Left renal pelvis (tissue), 4 donors: ENCODE measurements at regions not wholly inside any gene's neighbourhood (a gene's known extent, or its start where the extent isn't known, plus 50 kb on each side); places are given as distances from the start of the nearest gene placed in this dataset.

Experiments used
- DNase-seq, 4 donors: peaks; one replicate each; pipeline ENCODE4 v3.0.0-alpha.2; 2013; ENCODE audit warnings: low read depth in 4 of 4, low spot score in 3 of 4

DNA sequence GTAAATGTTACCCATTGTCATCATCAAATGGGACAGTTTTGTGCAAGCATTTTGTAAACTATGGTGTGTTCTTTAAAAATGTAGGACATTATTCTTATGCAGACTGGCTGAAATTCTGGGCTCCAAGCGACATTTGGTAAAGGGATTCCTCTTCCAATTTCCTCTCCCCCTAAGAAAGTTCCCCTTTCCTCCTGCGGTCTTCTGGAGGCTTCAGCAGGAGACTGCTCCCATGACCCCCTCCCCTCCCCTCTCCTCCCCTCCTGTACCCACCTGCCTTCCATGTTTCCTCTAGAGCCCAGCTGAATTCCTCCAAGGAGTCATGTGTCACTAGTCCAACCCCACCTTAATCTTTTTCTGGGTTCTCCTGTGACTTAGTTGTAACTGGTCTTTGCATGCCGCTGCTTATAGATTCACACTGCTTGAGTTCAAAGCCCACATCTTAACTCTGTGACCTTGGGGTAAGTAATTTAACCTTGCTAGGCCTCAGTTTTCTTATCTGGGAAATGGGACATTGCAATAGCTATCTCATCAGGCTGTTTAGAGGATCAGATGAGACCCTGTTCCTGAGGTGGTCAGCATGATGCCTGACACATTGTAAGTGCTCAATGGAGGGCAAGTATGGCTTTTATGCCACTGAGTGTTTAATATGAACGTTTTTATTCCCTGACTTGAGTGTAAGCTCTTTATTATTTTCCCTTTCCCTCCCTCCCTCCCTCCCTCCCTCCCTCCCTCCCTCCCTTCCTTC is 69.9 kb upstream of the WDR26 start:
- no peak for DNase-seq

DNA sequence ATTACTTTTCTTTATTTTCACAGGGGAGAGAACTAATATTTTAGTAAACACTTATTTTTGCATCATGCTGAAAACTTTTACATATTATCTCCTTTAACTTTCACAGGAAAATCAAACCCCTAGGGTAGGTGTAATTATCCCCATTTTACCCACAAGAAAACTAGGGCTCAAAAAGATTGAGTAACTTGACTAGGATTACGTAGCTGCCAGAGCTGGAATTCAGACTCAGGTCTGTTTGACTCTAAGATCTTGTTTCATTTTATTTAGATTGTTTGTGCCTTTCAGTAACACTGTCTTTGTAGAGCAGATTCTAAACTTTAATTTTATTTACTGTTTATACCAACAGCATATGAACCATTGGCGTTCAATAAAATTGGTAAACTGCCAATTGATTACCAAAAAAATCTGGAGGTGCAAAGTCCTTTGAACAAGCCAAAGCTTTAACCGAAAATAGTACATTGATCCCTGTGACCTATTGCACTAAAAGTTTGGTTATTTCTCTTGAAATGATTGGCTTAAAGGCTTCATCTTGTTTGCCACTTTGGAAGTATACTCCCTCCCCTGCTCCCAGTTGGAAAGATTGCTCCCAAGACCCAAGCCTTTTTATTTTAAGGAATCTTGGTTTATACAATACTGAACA is 71.0 kb upstream of the WDR26 start:
- DNase-seq = no peak

DNA sequence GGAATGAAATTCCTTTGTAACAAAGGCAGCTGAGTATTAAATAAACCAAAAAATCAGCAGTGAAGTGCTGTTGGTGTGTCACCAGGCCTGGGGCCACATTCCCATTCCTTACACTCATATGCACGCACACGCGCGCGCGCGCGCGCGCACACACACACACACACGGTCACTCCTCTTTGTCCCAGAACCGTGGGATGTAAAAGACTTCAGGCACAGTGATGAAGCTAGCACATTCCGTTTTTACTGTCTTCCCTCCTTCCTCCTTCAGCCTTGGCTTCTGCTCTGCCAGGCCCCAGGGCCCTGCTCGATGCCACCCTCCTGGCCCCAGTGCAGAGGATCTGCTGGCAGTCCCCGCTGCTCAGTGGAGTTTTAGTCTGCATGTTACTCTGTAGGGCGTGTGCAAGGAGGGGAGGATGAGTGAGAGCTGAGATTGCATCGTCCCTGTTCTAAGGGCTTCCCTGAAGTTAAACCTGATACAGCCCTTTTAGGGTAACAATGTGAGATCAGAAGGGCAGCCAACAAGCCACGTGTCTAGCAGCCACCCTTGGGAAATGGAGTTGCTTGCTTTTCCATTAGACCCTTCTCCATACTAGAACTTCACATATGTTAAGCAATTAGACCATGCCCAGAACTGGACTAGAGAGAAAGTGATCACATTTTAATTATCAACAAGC is 71.7 kb upstream of the WDR26 start:
- DNase-seq = no peak

DNA sequence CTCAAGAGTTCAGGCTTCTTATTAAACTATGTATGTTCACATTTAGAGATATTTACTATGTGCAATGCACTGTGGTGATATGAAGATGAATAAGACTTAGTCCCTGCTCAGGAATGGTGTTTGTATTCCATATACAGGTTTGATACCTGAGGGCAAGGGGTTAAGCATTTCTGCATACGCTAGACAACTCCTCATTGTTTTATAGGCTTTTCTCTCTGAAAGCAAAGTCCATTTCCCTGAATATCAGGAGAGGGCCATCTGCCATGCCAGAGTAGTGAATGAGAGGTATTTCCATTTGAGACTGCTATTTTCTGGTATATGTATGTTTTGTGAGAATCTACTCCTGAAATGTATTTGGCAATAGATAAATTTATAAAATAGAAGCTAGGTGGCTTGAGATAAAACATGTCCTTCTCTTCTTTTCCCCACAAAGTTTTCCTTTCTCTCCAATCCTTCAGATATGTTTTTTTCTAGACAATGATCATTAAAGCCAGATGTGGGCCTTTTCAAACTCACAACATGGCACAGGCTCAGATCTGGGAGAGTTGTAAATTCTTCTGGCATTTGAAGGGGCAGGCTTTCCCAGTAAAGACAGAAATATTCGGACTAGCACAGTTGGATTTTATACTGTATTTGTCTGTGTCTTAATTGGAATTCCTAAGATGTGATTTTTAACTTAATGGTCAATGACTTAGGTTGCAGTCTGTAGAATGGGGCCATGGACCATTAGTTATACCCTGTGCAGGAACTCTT is 73.3 kb upstream of the WDR26 start:
- no peak for DNase-seq

DNA sequence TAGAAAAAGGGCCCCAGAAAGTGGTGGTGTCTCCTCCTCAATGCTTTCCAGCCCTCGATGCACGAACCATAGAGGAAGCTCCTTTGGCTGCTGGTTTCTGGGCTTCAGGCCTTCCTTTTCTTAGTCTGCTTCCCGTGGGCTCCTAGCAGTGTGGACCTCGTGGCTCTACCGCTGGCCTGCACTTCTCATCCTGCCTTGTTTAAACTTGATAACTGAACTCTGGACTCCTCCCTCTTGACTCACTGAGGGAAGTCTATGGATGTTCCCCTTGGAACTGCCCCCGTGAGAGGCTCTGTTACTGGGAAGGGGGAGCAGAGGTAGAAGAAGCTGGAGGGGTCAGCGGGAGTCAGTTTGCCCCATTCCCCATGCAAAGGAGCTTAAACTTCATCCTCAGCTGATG is 75.3 kb upstream of the WDR26 start:
- no peak for DNase-seq

DNA sequence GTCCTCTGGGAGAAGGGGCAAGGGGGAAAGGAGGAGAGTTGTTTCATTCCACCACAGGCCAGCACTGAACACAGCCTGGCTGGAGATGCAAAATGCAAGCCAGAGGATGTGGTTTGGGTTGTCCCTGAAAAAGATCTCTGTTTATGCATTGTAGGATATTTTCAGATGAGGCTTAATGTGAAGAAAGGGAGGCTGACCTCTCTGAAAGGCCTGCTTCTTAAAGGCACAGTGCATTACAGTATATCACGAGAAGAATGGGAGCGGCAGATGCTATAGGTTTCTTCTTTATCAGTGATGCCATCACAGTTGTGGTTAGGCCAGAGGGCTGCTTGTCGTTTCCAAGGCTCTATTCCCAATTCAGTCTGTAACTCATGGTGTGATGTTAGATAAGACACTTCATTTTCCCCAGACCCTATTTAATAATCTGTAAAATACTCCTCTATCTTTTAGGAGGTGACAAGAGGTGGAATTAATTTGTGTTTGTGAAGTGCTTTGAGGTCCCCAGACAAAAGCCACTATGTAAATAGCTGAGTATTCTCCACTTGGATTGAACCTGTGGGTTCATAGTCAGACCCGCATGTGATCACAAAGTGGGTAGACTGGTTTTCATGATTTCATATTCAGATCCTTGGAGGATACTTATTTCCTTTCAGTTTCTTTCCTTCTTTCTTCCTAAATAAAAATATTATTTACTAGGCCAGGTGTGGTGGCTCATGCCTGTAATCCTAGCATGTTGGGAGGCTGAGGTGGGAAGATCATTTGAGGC is 76.5 kb upstream of the WDR26 start:
- DNase-seq = no peak

DNA sequence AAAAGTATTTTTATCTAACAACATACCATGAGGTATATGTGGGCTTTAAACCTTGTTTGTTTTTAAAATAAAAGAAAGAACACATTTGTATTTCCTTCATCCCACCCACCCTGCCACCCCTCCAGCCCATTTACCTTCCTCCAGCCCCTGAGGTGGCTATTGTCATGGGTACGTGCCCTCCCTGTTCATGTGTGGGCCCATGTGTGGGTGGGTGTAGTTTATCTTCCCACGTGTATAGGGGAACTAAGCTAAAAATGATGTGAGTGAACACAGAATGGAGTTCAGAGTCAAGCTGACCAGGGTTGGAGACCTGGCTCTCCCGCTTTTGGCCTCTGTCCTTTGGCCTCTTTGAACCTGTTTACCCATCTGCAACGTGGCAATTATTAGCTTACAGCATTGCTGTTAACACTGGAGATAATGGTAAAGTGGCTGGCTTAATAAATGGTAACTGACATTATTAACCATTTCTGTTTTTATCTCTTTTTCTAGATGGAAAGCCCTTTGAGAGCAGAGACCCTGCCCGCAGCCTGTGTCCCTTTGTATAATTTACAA is 78.1 kb upstream of the WDR26 start:
- DNase-seq = no peak

DNA sequence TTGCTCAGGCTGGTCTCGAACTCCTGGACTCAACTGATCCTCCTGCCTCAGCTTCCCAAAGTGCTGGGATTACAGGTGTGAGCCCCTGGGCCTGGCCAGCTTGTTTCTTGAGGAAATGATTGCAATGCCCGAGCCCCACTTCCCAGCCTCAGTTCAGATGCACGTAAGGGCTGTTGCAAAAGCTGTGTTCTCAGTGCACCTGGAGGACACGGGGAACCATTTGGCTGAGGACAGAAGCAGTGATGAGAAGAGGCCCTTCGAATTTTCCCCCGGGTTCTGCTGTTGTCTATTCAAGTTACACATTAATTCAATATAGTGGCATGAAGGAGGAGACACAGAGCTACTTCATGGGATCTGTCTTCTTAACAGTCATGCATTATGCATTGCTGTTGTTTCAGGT is 78.8 kb upstream of the WDR26 start:
- no peak for DNase-seq

DNA sequence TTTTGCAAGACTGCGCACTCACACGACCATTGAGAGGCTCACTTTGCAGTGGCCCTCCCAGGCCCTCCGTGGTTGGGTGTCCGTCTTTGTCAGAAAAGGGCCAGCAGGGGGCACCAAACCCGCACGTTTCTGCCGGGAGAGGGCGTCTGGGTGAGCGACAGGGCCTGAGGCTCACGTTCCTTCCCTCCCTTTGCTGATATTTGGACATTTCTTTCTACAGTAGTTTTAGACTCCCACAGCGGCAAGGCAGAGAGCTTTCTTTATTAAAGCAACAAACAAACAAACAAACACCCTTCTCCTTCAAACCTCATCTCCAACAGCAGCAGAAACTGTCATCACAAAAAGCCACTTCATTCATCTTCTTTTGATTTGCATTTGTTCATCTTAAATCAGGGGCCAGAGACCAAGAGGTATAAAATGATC is 79.2 kb upstream of the WDR26 start:
- peak; percentile 60 to 79 (median 73) for DNase-seq

DNA sequence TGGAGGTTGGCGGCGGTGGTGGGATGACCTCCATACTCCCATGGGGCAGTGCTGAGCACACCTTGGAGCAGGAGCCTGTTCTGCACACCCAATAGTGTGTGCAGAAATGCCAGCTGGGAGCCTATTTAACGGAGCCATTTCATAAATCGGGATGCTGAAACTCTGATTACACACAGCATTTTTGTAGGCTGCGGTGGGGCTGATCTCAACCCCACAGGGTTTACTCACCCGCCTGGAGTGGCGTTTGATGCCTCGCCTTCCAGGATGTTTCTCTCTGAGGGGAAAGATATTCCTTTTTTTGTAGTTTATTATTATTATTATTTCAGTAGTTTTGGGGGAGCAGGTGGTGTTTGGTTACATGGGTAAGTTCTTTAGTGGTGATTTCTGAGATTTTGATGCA is 82.6 kb upstream of the WDR26 start:
- no peak for DNase-seq

DNA sequence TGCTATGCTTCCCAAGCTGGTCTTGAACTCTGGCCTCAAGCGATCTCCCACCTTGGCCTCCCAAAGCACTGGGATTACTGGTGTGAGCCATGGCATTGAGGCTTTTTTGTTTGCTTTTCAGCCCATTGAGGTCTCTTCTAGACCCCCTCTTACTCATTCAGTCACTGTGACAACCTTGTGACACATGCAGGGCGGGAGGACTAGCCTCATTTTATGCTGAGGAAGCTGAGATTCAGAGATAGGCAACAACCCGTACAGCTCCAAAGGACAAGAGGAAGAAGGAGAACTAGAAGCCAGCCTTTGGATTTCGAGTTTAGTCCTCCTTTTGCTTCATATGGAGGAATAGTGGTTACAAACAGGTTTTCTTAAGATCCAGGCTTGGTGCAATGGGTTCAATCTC is 83.9 kb upstream of the WDR26 start:
- no peak for DNase-seq

DNA sequence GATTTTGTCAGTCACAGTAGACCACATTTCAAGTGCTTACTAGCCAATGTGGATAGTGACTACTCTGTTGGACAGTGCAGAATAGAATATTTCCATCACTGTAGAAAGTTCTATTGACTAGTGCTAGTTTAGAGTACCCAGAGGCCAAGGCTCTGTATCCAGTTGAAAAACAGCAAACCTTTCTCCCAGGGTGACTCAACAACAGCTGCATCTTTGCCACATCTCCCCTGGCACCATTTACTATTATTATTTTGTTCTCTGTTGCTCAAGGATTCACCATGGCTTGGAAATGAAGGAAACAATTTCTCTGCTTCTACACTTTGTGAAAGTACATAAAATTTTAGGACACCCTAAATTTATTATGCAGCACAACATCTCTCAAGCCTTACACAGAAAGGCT is 85.3 kb upstream of the WDR26 start:
- no peak for DNase-seq

DNA sequence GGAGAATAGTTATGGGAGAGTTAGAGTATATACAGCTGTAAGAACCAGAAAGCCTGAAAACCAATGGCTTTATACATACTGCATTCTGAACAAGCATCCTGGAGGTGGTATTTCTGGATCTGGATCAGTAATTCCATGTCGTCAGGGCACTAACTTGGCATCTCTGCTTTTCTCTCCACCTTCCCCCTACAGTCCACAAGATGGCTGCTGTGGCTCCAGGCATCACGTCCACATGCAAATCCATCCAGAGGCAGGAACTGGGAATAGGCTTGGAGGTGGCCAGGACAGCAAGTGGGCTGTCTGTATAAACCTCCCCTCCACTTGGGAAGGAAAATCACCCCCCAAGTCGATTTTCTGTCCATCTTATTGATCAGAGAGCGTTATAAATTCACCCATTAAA is 86.2 kb upstream of the WDR26 start:
- no peak for DNase-seq

DNA sequence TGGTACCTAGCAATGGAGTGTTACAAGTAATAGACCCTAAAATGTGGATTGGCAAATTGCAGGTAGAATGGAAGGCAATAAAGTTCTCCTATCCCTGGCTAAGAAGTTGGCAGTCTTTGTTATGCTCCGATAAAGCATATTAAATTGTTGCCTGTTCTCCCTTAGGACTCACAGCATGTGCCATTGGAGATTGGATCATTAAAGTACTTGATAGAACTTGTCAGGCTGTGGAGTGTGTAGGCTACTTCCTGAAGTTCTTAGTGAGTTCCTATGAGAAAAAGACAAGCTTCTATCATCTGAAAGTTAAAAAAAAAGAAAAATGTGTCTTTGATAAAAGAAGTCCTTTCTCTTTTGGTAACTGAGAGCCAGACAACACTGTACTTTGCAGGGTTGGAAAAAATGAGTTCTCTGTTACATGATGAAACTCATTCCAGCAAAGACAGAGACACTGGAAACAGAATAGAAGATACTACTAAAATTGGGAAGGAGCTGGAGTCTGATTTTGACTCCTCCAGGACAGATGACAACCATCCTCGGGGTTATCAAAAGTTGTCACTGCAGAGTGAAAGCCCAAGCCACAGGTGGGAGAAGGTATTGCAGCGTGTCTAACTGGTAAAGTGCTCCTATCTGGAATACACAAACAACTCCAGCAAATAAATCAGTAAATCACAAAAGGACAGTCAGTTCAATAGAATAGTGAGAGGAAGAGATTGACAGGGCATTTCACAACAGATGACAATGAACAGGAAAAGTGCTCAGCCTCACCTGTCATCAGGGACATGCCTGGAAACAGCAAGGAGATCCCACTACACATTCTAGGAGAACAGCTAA is 87.5 kb upstream of the WDR26 start:
- no peak for DNase-seq

DNA sequence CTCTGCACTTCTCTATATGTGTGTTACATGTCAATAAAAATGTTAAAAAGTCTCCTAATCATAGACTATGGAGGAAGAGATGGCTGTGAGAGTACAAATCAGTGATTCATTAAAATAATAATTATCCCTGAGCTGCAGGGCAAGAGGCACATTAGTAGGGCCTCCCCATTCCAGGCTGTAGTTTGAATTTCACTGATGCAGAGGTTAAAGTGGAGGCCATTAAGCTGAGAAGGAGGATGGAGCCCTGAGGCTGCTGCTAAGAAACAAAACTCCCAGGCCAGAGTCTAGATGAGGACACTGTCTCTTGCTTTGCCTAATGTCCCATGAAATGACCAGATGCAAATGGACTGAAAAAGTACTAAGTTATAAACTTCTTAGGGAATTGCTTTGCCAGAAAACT is 89.1 kb upstream of the WDR26 start:
- DNase-seq = no peak

DNA sequence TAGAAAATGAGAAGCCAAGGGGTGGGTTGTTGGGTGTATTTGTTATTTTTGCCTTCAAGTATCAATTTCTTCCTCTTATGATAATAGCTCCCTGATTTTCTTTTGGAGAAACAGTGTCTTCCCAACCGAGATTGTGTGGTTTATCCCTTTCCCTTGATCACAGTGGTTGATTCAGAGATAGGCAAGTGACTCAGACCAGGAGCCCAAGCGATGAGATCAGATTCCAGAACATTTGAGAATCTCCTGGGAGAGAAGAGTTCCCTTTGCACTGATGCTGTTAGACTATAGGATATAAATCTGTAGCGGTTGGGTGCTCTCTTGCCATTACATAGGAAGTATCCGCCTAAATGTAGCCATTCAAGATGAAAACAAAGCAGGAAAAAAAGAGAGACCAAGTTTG is 90.1 kb upstream of the WDR26 start:
- no peak for DNase-seq

DNA sequence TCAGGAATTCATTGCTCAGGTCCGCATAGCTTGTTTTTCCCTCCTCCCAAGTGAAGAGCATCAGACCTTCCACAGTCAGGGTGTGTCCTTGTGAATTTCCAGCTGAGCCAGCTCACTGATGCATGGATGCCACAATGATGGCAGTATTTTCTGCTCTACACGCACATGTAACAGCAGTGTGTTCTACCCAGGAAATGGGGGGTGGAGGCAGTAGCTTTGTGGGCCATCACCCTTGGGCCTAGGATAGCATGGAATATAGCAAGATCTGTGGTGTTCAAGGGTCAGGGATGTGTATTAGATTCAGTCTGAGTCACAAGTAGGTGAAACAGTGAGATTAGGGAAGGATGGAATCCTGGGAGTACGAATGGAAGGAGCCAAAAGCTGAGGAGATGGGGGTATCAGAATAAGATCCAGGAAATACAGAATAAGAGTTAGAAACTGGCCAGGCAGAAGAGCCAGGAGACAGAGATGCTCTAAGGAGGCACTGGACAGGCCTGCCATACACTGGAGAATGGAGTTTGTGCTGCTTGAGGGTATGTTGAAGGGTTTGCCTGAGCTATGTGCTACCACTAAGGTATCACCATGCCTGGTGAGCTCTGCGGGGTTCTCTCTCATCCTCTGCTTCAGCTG is 90.6 kb upstream of the CNIH3 start:
- DNase-seq = no peak

DNA sequence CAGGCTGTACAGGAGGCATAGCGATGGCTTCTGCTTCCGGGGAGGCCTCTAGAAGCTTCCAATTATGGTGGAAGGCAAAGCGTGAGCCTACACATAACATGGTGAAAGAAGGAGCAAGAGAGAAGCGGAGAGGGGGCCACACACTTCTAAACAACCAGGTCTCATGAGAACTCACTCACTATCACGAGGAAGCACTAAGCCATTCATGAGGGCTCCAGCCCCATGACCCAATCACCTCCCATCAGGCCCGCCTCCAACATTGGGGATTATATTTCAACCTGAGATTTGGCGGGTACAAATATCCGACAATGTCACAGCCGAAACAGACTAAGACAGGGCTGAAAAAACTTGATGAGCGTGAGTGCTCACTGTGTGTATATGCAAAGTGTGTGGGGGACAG is 89.3 kb upstream of the CNIH3 start:
- no peak for DNase-seq

DNA sequence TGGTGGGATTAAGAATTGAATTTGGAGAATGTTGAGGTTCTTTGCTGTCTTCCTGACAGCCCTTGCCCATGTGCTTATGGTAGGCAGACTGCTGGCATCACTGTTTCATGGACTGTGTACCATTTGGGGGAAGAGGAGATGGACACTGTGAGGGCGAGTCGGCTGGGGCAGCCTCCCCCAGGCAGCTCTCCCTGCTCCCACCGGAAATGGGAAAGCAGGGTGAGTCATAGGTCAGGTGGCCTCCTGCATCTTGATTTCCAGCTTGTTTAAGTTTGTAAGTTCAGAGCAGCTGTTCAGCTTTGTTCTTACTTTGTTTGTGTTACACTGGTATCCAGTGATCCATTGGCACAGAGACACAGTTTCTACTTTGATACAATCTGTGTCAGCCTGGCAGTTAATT is 87.2 kb upstream of the CNIH3 start:
- DNase-seq = peak in 1 of 4 donors; percentile 7
